HG02885 (cell line): ENCODE measurements at regions not wholly inside any gene's neighbourhood (a gene's known extent, or its start where the extent isn't known, plus 50 kb on each side); places are given as distances from the start of the nearest gene placed in this dataset.

Source experiments
- ATAC-seq: cut with Tn5 transposase; IDR thresholded peaks from one replicate; pipeline ENCODE4 v1.9.1; 2021; ENCODE audit warnings: mild to moderate bottlenecking; ENCODE audit not compliant: unreplicated experiment, poor library complexity

DNA sequence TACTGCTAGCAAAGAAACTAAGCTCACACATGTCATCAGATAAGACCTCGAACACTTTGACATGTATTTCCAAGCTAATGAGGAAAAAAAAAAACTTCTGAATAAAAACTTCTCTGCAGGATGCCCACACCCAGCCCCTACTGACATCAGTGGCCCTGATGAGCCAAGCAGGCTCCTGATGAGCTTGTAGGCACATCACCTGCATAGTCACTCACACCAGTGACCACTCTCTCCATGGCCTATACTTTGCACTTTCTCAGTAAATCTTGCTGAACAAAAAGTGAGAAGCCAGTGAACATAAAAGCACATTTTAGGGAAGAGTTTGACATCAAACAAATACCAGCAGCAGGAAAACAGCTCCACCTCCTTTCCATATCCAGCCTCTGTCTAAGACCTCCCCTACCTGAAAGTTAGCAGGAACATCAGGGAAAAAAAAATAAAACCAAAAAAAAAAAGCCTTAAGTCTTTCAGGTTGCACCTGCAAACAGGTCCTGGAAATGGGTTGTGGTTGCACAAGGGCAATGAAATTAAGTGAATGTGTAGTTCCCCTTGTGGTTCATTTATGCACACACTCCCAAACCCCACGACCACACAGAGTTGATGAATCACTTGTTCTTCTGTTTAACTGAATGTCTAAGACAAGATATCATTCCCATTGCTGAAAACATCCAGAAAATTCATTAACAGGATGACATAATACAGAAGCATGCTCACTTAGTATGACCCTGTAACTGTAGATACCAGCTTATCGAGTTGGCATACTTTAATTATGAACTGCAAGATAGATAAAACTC, 205.2 kb upstream of the PDE1C start:
- peak; percentile 56 for ATAC-seq

DNA sequence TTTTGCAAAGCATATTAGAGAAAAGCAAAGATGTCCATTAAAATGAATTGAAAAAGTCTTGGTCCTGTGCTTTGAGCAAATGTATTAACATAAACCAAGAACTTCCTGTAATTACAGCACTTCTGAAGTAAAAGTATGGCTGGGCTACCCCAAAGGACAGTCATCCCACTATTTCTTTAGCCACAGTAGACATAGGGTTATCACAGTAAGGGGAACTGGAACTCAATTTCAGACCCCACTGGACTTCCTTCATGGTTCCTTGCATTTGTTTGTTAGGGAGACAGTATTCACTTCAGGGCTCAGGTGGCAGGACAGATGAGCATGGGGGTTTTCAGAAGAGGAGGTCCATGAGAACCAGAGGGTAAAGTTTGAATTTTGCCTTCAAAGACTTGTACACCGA, 203.1 kb upstream of the PDE1C start:
- no peak for ATAC-seq

- ATAC-seq: no peak
These were observed 196.8 kb upstream of the PDE1C start for GRCh38 chr7:32266932-32267475.

- ATAC-seq: no peak
These were observed 194.6 kb upstream of the PDE1C start for GRCh38 chr7:32264702-32265284.

- no peak for ATAC-seq
These were observed 193.4 kb upstream of the PDE1C start for GRCh38 chr7:32263611-32264010.

- no peak for ATAC-seq
These were observed 192.1 kb upstream of the PDE1C start for GRCh38 chr7:32262315-32262714.

DNA sequence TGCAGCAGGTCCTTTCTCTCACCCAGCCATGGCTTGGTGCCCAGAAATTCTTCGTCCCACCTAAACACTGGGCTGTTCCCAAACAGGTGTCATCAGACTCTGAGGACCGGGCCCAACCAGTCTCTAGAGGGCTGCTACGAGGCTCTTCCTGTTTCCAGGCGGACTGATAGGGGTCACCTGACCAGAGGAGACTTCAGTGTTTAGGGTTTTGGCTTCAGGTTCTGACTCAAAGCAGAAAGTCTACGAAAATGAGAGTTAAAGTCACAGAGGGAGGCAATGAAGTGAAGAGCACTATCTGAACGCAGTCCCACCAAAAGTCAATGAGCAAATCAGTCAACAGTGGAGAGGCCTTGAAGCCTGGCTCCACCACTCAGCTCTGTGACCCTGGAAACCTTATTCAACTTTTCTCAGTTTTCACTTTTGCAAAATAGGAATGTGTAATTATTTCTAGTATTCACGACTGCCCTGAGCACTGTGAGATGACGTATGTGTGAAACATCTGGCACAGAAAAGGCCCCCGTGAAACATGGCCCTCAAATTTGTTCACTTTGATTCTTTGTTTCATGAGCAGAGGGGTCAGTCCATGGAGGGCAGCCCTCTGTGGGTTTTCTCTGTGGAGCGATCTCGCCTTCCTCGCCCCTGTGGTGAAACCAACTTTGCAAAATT, 189.9 kb upstream of the PDE1C start:
- peak; percentile 92 for ATAC-seq

DNA sequence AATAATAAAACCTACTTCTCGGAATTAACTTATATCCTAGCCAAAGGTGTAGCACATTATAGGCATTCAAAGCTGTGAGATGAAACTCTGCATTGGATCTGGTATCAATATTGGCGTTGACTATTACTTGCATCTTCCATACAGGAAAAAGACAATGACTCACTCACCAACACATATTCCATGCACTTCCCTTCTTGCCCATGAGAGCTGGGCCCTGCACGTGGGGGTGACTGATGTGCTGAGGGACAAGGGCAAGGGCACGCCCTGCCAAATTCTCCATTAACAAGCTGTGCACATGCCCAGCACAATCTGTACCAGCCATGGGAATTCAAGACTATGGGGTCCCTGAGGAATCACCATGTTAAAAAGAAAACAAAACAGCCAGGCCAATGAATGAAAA, 188.1 kb upstream of the PDE1C start:
- ATAC-seq: no peak

GRCh38 chr7:32257621-32258020, 187.4 kb upstream of the PDE1C start:
- ATAC-seq: no peak

GRCh38 chr7:32256811-32257210, 186.6 kb upstream of the PDE1C start:
- no peak for ATAC-seq

- no peak for ATAC-seq
These were observed 186.2 kb upstream of the PDE1C start for GRCh38 chr7:32256376-32256775.

GRCh38 chr7:32255036-32255435, 184.8 kb upstream of the PDE1C start:
- peak; percentile 45 for ATAC-seq

DNA sequence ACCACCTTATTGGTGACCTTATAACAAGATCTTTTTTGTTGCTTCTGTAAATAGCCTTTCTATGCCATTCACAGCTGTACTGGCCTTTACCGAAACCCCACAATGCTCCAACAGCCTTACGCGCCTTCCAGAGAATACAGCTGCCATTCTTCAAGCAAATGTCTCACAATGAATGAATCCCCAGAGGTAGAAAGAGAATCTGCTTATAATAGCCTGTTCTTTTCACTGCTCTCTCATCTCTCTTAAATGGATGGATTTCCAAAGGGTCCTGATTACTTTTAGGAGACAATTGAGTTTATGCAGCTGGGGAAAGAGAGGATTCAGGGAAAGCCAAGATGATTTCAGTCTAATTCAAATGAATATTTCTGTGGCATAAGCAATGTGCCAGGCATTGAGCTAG, 183.1 kb upstream of the PDE1C start:
- no peak for ATAC-seq

GRCh38 chr7:32251659-32252058, 181.5 kb upstream of the PDE1C start:
- ATAC-seq: no peak

GRCh38 chr7:32250471-32251260, 180.5 kb upstream of the PDE1C start:
- no peak for ATAC-seq

DNA sequence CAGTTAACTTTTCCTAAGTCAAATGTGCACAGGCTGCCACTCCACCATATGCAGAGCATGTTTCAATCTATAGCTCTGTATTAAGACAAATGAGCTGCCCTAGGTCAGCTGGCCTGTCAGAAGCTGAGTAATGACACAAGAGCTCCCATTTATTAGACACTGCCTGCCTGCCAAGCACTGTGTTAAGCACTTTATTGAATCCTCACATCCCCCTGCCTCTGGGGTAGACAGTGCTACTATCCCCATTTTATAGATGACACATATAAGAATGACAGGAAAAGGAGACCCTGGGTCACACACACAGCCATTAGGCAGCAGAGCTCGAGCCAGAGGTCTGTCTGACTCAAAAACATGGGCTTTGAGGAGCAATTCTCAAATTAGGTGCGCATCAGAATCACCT, 179.8 kb upstream of the PDE1C start:
- no peak for ATAC-seq

DNA sequence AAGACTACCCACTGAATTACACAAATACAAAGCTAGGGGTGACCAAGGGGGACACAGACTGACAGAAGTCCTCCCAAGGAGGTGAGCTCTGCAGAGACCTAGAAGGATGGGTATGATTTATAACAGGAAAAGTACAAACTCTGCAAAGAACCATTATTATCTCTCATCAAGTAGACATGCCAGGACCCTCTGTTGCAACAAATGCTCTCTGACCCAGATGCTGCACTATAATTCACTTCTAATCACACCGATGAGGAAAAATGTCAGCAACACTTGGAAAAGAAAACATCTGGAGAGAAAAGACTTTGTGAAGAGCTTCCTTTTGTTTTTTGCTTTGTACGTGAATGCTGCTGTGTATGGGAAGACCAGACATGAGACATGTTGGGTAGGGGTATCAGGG, 178.3 kb upstream of the PDE1C start:
- no peak for ATAC-seq

DNA sequence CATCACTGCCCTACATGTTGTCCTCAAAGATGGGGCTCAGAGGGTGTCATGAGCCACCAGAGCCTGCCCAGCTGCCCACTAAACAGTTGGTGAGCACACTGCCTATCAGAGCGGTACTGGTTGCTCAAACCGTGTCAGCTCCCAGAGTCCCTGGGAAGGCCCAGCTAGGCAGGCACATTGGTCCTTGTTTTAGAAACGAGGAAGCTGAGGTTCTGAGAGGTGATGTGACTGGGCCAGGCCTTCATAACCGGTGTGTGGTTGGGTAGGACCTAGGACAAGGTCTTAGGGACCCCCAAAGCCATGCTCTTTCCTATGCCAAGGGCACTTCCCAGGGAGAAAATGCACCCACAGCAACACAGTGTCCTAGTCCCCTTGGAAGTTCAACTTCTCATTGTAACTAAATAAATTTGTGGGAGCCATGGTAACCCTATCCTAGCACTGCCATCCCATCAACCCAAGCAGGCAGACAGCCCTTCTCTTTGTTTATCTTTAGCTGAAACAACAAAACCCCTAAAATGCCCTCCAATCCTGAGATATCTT, 174.7 kb upstream of the PDE1C start:
- ATAC-seq: no peak

GRCh38 chr7:32243687-32244290, 173.6 kb upstream of the PDE1C start:
- no peak for ATAC-seq

- no peak for ATAC-seq
These were observed 172.2 kb upstream of the PDE1C start for GRCh38 chr7:32242436-32242835.
